Calu3 (cell line): ENCODE measurements at regions not wholly inside any gene's neighbourhood (a gene's known extent, or its start where the extent isn't known, plus 50 kb on each side); places are given as distances from the start of the nearest gene placed in this dataset.
"Not testable (repeated sequence)": the region's sequence is repeated elsewhere in the genome, so short reads cannot be mapped to it uniquely, and the experiment has no call there.

Source experiments
- BruUV-seq: library from RNA; stranded (reverse); fragments of 400-500 nt; replicated peaks from 2 replicates; lab custom pipeline; 2021; lab: Mats Ljungman, UMichigan
- CTCF ChIA-PET: fragments of 300-600 bp; sonication (Branson Sonifier 250); formaldehyde crosslinking; loops from one replicate; lab custom pipeline; 2022; ENCODE audit warnings: antibody characterized with exemption; lab: Charles Lee
- DNase-seq: peaks from one replicate; pipeline ENCODE4 v3.0.0; 2022
- H3K27ac Mint-ChIP-seq: one replicate; pipeline ENCODE4 v1.8.0; 2022; ENCODE audit warnings: mixed read lengths; ENCODE audit not compliant: unreplicated experiment
- H3K27me3 Mint-ChIP-seq: one replicate; pipeline ENCODE4 v1.8.0; 2022; ENCODE audit warnings: mixed read lengths; ENCODE audit not compliant: unreplicated experiment
- H3K36me3 Mint-ChIP-seq: one replicate; pipeline ENCODE4 v1.8.0; 2022; ENCODE audit warnings: mild to moderate bottlenecking, moderate library complexity, mixed read lengths; ENCODE audit not compliant: insufficient read depth, unreplicated experiment
- H3K4me1 Mint-ChIP-seq: one replicate; pipeline ENCODE4 v1.8.0; 2022; ENCODE audit warnings: mild to moderate bottlenecking, low read depth, mixed read lengths; ENCODE audit not compliant: unreplicated experiment
- H3K4me3 Mint-ChIP-seq: one replicate; pipeline ENCODE4 v1.8.0; 2022; ENCODE audit warnings: mild to moderate bottlenecking, low read depth, moderate library complexity, mixed read lengths; ENCODE audit not compliant: unreplicated experiment
- H3K9me3 Mint-ChIP-seq: one replicate; pipeline ENCODE4 v1.8.0; 2022; ENCODE audit warnings: low read depth, mixed read lengths; ENCODE audit not compliant: unreplicated experiment
- CTCF ChIP-seq: fragments of 200-600 bp; IDR thresholded peaks from one replicate; pipeline ENCODE4 v1.8.0; 2022; ENCODE audit warnings: antibody characterized with exemption; ENCODE audit not compliant: unreplicated experiment
- intact Hi-C: fragments of 100-400 bp; cut with micrococcal nuclease; formaldehyde crosslinking; loops from one replicate; pipeline ENCODE4 v1.10.0; 2022; ENCODE audit not compliant: unreplicated experiment

GRCh38 chr7:79515358-79515757 lies 61.9 kb upstream of the MAGI2 start:
- BruUV-seq: no TSS peak
- intact Hi-C loops: no loop called here
- no peaks in the 10 kb centered on the region for H3K27me3 Mint-ChIP-seq
- no peaks in the 10 kb centered on the region for H3K36me3 Mint-ChIP-seq
- H3K9me3 Mint-ChIP-seq: peaks cover 2% of the 10 kb centered on the region
- CTCF ChIA-PET: no interaction called here
- H3K4me1 Mint-ChIP-seq: no peaks in the 10 kb centered on the region
- no peak overlapping the region for H3K27ac Mint-ChIP-seq
- no peak for DNase-seq
- no peak for TF ChIP-seq CTCF
- no peak overlapping the region for H3K4me3 Mint-ChIP-seq

GRCh38 chr7:79513261-79513660 lies 59.8 kb upstream of the MAGI2 start:
- H3K9me3 Mint-ChIP-seq: peaks cover 2% of the 10 kb centered on the region
- H3K27me3 Mint-ChIP-seq: no peaks in the 10 kb centered on the region
- H3K4me1 Mint-ChIP-seq: no peaks in the 10 kb centered on the region
- intact Hi-C loops: no loop called here
- H3K36me3 Mint-ChIP-seq: no peaks in the 10 kb centered on the region
- CTCF ChIA-PET: no interaction called here
- BruUV-seq: no TSS peak
- H3K4me3 Mint-ChIP-seq: no peak overlapping the region
- no peak for TF ChIP-seq CTCF
- DNase-seq: no peak
- H3K27ac Mint-ChIP-seq: no peak overlapping the region

- no peak overlapping the region for H3K27ac Mint-ChIP-seq
- H3K36me3 Mint-ChIP-seq: no peaks in the 10 kb centered on the region
- H3K27me3 Mint-ChIP-seq: no peaks in the 10 kb centered on the region
- H3K4me3 Mint-ChIP-seq: no peak overlapping the region
- DNase-seq: no peak
- peaks cover 2% of the 10 kb centered on the region for H3K9me3 Mint-ChIP-seq
- CTCF ChIA-PET: no interaction called here
- no TSS peak for BruUV-seq
- intact Hi-C loops: no loop called here
- TF ChIP-seq CTCF: no peak
- no peaks in the 10 kb centered on the region for H3K4me1 Mint-ChIP-seq
These were observed 58.8 kb upstream of the MAGI2 start for GRCh38 chr7:79512261-79512660.

- DNase-seq, H3K4me1 Mint-ChIP-seq, H3K27me3 Mint-ChIP-seq, CTCF ChIA-PET, intact Hi-C loops, H3K36me3 Mint-ChIP-seq, BruUV-seq, H3K27ac Mint-ChIP-seq, H3K9me3 Mint-ChIP-seq, H3K4me3 Mint-ChIP-seq: not testable (repeated sequence)
These were observed 57.6 kb upstream of the MAGI2 start for GRCh38 chr7:79511056-79511455.

- H3K4me3 Mint-ChIP-seq: no peak overlapping the region
- H3K36me3 Mint-ChIP-seq: no peaks in the 10 kb centered on the region
- TF ChIP-seq CTCF: no peak
- no peak overlapping the region for H3K27ac Mint-ChIP-seq
- peaks cover 2% of the 10 kb centered on the region for H3K9me3 Mint-ChIP-seq
- no peak for DNase-seq
- intact Hi-C loops: loop anchor here (10.0 kb wide), 1 partner anchor 212 kb away; no protein-coding TSS in a partner anchor
- no peaks in the 10 kb centered on the region for H3K4me1 Mint-ChIP-seq
- BruUV-seq: no TSS peak
- H3K27me3 Mint-ChIP-seq: no peaks in the 10 kb centered on the region
- CTCF ChIA-PET: no interaction called here
These were observed 53.7 kb upstream of the MAGI2 start for GRCh38 chr7:79507131-79507530.
